Esophagus squamous epithelium (tissue), 5 donors: ENCODE measurements at regions not wholly inside any gene's neighbourhood (a gene's known extent, or its start where the extent isn't known, plus 50 kb on each side); places are given as distances from the start of the nearest gene placed in this dataset.

Source experiments
- DNase-seq: peaks from one replicate; lab custom pipeline; 2025; lab: John Stamatoyannopoulos, UW
- H3K27ac ChIP-seq, 4 donors: fragments of 200-600 bp; sonication (generic); one replicate each; pipeline ENCODE4 v1.5.1; 2016 to 2019; ENCODE audit warnings: mild to moderate bottlenecking in 1 of 4
- H3K27me3 ChIP-seq, 4 donors: fragments of 200-600 bp; sonication (generic); 1 replicate in 3 of 4; 2 replicates in 1 of 4; pipeline versions ENCODE4 v1.5.1 to v1.6.0; 2017 to 2021; ENCODE audit warnings: antibody characterized with exemption in 1 of 4
- H3K36me3 ChIP-seq, 3 donors: fragments of 200-600 bp; sonication (generic); one replicate each; pipeline ENCODE4 v1.5.1; 2016 to 2019
- H3K4me1 ChIP-seq, 3 donors: fragments of 200-600 bp; sonication (generic); one replicate each; pipeline ENCODE4 v1.5.1; 2017 to 2019
- H3K4me3 ChIP-seq, 4 donors: fragments of 200-600 bp; sonication (generic); 1 replicate in 3 of 4; 2 replicates in 1 of 4; pipeline ENCODE4 v1.5.1; 2016 to 2019; ENCODE audit warnings: mild to moderate bottlenecking in 2 of 4, moderate library complexity in 1 of 4
- H3K9me3 ChIP-seq, 3 donors: fragments of 200-600 bp; sonication (generic); one replicate each; pipeline ENCODE4 v1.5.1; 2016 to 2019
- POLR2A ChIP-seq, 4 donors: fragments of 450-650 bp; IDR thresholded peaks; one replicate each; pipeline ENCODE4 v1.6.1; 2017; ENCODE audit warnings: antibody characterized with exemption in 4 of 4, mild to moderate bottlenecking in 4 of 4, moderate library complexity in 3 of 4
- WGBS, 2 donors: methylation state at CpG; one replicate each; pipeline ENCODE4 v1.1.5; 2018; 5-methylcytosine and 5-hydroxymethylcytosine counted together
- intact Hi-C: fragments of 100-400 bp; cut with DNase I; formaldehyde crosslinking; loops from one replicate; pipeline ENCODE4 v1.15.0; 2022
- TF ChIP-seq, protein P1 (sequence below), 6 experiments: fragments of 450-650 bp in 4 of 6; fragments of 200-600 bp in 2 of 6; sonication (generic) in 2 of 6; IDR thresholded peaks; one replicate each; pipeline ENCODE4 v1.5.1; 2016 to 2019; ENCODE audit warnings: antibody characterized with exemption in 6 of 6, mild to moderate bottlenecking in 4 of 6, moderate library complexity in 4 of 6
- donor health status: DM: yes; HTN: yes; CAD: no.

DNA sequence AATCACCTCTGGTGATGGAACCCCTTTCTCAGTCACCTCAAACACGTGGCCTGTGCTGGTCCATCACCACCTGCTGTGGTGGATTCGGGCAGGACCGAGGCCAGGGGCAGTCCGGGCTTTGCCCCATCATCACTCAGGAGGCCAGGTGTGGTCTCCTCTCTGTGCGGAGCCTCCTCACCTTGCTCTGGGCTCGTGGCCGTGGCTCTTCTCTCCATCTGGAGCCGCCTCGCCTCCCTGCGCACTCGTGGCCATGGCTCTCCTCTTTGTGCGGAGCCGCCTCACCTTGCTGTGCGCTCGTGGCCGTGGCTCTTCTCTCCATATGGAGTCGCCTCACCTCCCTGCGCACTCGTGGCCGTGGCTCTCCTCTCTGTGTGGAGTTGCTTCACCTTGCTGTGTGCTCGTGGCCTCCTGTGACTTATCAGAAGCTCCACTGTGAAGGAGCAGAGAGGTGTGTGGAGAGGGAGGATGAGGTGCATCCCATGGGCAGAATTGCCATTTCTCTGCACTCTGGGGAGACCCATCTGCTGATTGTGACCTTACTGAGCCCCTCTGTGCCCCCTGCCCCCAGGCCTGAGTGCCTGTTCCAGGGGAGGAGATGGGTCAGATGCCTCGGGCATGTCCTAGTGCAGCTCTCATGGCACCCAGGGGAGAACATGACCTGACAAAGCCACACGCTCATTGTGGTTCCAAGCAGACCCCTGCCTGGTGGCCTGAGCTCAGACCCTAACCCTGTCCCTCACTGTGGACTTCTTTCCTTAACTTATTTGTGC lies 276.6 kb upstream of the IRX2 start:
- TF ChIP-seq, protein P1, sequence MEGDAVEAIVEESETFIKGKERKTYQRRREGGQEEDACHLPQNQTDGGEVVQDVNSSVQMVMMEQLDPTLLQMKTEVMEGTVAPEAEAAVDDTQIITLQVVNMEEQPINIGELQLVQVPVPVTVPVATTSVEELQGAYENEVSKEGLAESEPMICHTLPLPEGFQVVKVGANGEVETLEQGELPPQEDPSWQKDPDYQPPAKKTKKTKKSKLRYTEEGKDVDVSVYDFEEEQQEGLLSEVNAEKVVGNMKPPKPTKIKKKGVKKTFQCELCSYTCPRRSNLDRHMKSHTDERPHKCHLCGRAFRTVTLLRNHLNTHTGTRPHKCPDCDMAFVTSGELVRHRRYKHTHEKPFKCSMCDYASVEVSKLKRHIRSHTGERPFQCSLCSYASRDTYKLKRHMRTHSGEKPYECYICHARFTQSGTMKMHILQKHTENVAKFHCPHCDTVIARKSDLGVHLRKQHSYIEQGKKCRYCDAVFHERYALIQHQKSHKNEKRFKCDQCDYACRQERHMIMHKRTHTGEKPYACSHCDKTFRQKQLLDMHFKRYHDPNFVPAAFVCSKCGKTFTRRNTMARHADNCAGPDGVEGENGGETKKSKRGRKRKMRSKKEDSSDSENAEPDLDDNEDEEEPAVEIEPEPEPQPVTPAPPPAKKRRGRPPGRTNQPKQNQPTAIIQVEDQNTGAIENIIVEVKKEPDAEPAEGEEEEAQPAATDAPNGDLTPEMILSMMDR (IDR thresholded peaks at IDR 0.05) = no peak
- TF ChIP-seq POLR2A (IDR thresholded peaks at IDR 0.05) = no peak
- 87 to 88% methylated on average over 20 to 21 of the region's 23 CpGs for WGBS, 2 donors
- Histone ChIP-seq H3K27me3 (no peaks in the 10 kb centered on the region), H3K36me3 (no peaks in the 10 kb centered on the region), H3K9me3 (no peaks in the 10 kb centered on the region), H3K27ac (no peak overlapping the region), H3K4me1 (no peaks in the 10 kb centered on the region), H3K4me3 (no peak overlapping the region)
- intact Hi-C loops = no loop called here
- no peak for DNase-seq

GRCh38 chr5:3027185-3027865 lies 275.8 kb upstream of the IRX2 start:
- TF ChIP-seq POLR2A (IDR thresholded peaks at IDR 0.05) = no peak
- TF ChIP-seq, protein P1 (IDR thresholded peaks at IDR 0.05) = no peak
- H3K36me3 ChIP-seq = no peaks in the 10 kb centered on the region
- no peaks in the 10 kb centered on the region for H3K9me3 ChIP-seq
- DNase-seq = no peak
- H3K27me3 ChIP-seq = no peaks in the 10 kb centered on the region
- intact Hi-C loops = no loop called here
- H3K4me3 ChIP-seq = no peak overlapping the region
- H3K27ac ChIP-seq = no peak overlapping the region
- H3K4me1 ChIP-seq = no peaks in the 10 kb centered on the region
- WGBS, 2 donors = 49 to 64% methylated on average over 3 to 8 of the region's 17 CpGs

DNA sequence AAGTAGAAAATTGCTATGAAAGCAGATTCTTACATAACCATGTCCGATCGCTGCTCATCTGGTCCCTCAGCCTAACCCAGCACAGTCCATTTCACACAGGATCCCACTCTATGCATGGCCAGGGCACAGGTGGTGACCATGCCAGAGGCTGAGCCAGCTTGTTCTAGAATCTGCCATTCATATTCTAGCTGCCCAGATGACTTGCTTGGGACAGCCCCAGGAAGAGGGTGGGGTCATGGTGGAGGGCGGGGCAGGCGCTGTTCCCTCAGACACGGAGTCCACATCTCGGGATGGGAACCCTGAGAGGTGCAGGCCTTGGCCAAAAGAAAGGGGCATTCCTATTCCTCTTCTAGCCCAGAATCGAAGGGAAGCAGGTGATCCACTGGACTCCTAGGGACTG lies 275.2 kb upstream of the IRX2 start:
- Histone ChIP-seq H3K4me3 (no peak overlapping the region), H3K4me1 (no peaks in the 10 kb centered on the region), H3K27ac (no peak overlapping the region), H3K27me3 (no peaks in the 10 kb centered on the region), H3K36me3 (no peaks in the 10 kb centered on the region), H3K9me3 (no peaks in the 10 kb centered on the region)
- no peak for DNase-seq
- intact Hi-C loops = no loop called here
- TF ChIP-seq, protein P1 (IDR thresholded peaks at IDR 0.05) = no peak
- no peak for TF ChIP-seq POLR2A (IDR thresholded peaks at IDR 0.05)
- WGBS, 2 donors = 83 to 100% methylated on average over 2 to 6 of the region's 7 CpGs

GRCh38 chr5:3026099-3026498 lies 274.6 kb upstream of the IRX2 start:
- Histone ChIP-seq H3K27ac (no peak overlapping the region), H3K4me3 (no peak overlapping the region), H3K27me3 (no peaks in the 10 kb centered on the region), H3K4me1 (no peaks in the 10 kb centered on the region), H3K36me3 (no peaks in the 10 kb centered on the region), H3K9me3 (no peaks in the 10 kb centered on the region)
- no peak for TF ChIP-seq POLR2A (IDR thresholded peaks at IDR 0.05)
- intact Hi-C loops = no loop called here
- no peak for DNase-seq
- 69 to 71% methylated on average over 6 to 9 of the region's 9 CpGs for WGBS, 2 donors

DNA sequence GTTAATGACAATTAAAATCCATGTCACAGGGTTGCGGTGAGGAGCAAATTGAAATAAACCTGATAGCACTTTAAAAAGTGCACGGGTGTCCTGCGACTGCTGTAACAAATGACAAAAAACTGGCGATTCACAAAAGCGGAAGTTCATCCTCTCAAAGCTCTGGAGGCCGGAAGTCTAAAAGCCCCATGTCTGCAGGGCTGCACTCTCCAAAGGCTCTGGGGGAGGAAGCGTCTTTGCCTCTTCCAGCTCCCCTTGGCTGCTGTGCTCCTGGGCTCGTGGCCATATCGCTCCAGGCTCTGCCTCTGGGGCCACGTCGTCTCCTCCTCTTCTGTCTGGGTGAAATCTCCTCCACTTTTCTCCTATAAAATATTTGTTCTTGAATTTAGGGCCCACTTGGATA lies 273.9 kb upstream of the IRX2 start:
- intact Hi-C loops = no loop called here
- Histone ChIP-seq H3K27ac (no peak overlapping the region), H3K4me3 (no peak overlapping the region), H3K4me1 (no peaks in the 10 kb centered on the region), H3K36me3 (no peaks in the 10 kb centered on the region), H3K9me3 (no peaks in the 10 kb centered on the region), H3K27me3 (no peaks in the 10 kb centered on the region)
- DNase-seq = no peak
- no peak for TF ChIP-seq POLR2A (IDR thresholded peaks at IDR 0.05)
- TF ChIP-seq, protein P1 (IDR thresholded peaks at IDR 0.05) = no peak
- WGBS, 2 donors = 79 to 82% methylated on average over 11 of the region's 11 CpGs
